LNCAP (cell line): ENCODE measurements at regions not wholly inside any gene's neighbourhood (a gene's known extent, or its start where the extent isn't known, plus 50 kb on each side); places are given as distances from the start of the nearest gene placed in this dataset.

Experiments
- TF ChIP-seq, protein P1 (sequence below): fragments of 450-650 bp; IDR thresholded peaks from 2 replicates; pipeline ENCODE4 v1.5.1; 2017; ENCODE audit warnings: mild to moderate bottlenecking

DNA sequence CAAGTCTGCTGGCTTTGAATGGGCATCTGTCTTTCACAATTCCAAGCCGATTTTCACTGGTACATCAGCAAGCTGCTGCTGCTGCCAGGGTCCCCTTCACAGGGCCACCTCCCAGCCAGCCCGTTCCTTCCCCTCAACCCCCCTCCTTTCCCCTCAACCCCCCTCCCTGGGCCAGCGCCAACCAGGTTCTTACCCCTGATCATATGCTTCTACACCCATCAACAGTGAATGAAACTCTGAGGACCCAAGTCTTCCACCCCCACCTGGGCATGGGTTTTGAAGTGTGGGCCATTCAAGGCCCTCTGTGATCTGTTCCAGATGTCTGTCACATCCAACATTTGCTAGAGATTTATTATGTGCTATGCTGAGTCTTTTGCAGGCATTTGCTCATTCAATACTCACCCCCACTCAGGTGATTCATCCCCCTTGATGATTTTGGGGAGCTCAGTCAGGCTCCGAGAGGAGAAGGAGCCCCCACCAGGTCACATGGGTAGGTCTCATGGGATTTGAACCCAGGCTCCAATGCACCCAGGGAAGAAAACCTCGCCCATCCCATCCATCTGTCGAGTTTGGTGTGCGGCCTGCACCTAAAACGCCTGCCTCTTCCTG lies 52.7 kb upstream of the FOXK1 start:
- TF ChIP-seq, protein P1, sequence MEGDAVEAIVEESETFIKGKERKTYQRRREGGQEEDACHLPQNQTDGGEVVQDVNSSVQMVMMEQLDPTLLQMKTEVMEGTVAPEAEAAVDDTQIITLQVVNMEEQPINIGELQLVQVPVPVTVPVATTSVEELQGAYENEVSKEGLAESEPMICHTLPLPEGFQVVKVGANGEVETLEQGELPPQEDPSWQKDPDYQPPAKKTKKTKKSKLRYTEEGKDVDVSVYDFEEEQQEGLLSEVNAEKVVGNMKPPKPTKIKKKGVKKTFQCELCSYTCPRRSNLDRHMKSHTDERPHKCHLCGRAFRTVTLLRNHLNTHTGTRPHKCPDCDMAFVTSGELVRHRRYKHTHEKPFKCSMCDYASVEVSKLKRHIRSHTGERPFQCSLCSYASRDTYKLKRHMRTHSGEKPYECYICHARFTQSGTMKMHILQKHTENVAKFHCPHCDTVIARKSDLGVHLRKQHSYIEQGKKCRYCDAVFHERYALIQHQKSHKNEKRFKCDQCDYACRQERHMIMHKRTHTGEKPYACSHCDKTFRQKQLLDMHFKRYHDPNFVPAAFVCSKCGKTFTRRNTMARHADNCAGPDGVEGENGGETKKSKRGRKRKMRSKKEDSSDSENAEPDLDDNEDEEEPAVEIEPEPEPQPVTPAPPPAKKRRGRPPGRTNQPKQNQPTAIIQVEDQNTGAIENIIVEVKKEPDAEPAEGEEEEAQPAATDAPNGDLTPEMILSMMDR: no peak

DNA sequence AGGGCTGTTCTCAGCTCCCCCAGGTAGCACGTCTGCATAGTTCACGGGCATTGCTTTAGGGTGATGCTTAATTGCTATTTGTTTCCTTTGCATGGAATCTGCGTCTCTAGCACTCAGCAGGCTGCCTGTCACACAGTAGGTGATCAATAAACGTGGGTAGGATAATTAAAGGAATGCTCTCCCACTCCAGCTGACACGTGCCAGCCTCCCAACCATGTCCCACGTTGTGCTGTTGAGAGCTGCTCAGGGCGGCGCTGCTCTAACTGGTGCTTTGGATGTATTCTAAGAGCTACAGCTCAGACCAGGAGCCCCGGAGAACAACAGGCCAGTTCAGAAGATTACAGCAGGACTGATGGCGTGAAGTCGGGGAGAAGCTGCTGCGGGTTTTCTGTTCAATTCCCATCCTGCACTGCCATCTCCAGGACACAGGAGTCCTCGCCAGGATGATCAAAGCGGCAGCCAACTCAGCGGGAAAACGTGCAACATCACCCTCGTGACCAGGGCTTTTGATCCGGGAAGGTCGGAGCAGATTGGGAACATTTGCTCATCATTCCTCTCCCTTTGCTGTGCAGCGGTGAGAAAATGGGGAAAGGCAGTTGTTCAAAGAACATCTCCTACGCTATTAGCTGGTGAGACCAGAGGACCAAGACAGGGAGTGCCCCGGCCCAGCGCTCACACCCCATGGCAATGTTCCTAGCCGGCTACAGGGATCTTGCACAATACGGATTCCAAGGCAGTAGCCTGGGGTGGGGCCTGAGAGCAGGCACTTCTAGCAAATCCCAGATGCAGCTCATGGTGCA lies 50.5 kb upstream of the FOXK1 start:
- TF ChIP-seq, protein P1: peak; percentile 51
